Body of pancreas (tissue), 4 donors: ENCODE measurements at regions not wholly inside any gene's neighbourhood (a gene's known extent, or its start where the extent isn't known, plus 50 kb on each side); places are given as distances from the start of the nearest gene placed in this dataset.

Source experiments
- POLR2A ChIP-seq, 3 donors: fragments of 450-650 bp; IDR thresholded peaks; one replicate each; pipeline ENCODE4 v1.6.1; 2016; ENCODE audit warnings: antibody characterized with exemption in 3 of 3, mild to moderate bottlenecking in 2 of 3
- TF ChIP-seq, protein P1 (sequence below), 7 experiments: fragments of 450-650 bp in 4 of 7; fragments of 200-600 bp in 3 of 7; sonication (generic) in 3 of 7; IDR thresholded peaks; one replicate each; pipeline ENCODE4 v1.5.1; 2016 to 2019; ENCODE audit warnings: antibody characterized with exemption in 7 of 7

DNA sequence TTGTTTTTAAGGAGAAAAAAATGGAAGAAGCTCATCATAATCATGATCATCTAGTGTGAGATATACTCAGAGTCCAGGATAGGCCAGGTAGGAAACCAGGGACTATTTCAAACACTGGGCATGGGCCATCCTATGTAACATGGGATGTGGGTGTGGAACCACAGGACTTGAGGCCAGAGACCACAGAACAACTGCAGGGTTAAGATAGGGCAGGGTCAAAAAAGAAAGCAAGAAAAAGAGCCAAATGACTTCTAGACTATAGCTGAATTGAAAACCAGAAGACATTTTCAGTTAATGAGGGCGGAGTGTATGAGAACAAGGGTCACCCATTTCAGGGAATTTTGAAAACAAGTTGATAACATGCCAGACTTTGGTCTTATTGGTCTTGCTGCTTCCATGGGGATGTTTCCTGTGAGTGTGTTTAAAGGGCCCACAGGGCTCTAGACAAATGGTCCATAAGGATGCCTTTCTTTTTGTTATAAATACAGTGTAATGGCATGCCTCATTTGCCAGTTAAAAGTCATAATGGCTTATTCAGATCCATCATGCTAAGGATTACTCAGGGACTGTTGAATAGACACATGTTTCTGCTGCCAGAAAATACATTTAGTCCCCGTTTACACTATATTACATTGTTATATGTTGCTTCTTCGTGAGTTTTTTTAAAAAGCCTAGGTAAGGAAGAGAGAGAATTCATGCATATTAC, 182.0 kb upstream of the C21orf91 start:
- TF ChIP-seq, protein P1, sequence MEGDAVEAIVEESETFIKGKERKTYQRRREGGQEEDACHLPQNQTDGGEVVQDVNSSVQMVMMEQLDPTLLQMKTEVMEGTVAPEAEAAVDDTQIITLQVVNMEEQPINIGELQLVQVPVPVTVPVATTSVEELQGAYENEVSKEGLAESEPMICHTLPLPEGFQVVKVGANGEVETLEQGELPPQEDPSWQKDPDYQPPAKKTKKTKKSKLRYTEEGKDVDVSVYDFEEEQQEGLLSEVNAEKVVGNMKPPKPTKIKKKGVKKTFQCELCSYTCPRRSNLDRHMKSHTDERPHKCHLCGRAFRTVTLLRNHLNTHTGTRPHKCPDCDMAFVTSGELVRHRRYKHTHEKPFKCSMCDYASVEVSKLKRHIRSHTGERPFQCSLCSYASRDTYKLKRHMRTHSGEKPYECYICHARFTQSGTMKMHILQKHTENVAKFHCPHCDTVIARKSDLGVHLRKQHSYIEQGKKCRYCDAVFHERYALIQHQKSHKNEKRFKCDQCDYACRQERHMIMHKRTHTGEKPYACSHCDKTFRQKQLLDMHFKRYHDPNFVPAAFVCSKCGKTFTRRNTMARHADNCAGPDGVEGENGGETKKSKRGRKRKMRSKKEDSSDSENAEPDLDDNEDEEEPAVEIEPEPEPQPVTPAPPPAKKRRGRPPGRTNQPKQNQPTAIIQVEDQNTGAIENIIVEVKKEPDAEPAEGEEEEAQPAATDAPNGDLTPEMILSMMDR (IDR thresholded peaks at IDR 0.05) = no peak
- TF ChIP-seq POLR2A (IDR thresholded peaks at IDR 0.05) = no peak
